Neural cell (in vitro differentiated cells): ENCODE measurements at regions not wholly inside any gene's neighbourhood (a gene's known extent, or its start where the extent isn't known, plus 50 kb on each side); places are given as distances from the start of the nearest gene placed in this dataset.

Experiments
- H2AFZ ChIP-seq: fragments of 200-600, 300-800 bp; sonication (generic), shearing (Covaris generic); 2 replicates; pipeline ENCODE4 v1.6.0; 2014; ENCODE audit warnings: low read depth, mild to moderate bottlenecking, antibody characterized with exemption, low read length, moderate library complexity
- H3F3A ChIP-seq: fragments of 200-600 bp; shearing (Covaris generic); 2 replicates; pipeline ENCODE4 v1.6.1; 2016; ENCODE audit warnings: mild to moderate bottlenecking, moderate library complexity, mixed read lengths, antibody characterized with exemption, low read length; ENCODE audit not compliant: insufficient read depth, poor library complexity, severe bottlenecking
- H3K27ac ChIP-seq: fragments of 200-600, 300-800 bp; sonication (generic), shearing (Covaris generic); 2 replicates; pipeline ENCODE4 v1.5.1; 2014; ENCODE audit warnings: mild to moderate bottlenecking, low read length, moderate library complexity
- H3K27me3 ChIP-seq: fragments of 300-800, 200-600 bp; sonication (generic), shearing (Covaris generic); 2 replicates; pipeline ENCODE4 v1.6.0; 2014; ENCODE audit warnings: mild to moderate bottlenecking, low read depth, low read length, moderate library complexity; ENCODE audit not compliant: insufficient read depth
- H3K36me3 ChIP-seq: fragments of 300-800, 200-600 bp; sonication (generic), shearing (Covaris generic); 2 replicates; pipeline ENCODE4 v1.5.1; 2014; ENCODE audit warnings: mild to moderate bottlenecking, antibody characterized with exemption, low read length, moderate library complexity; ENCODE audit not compliant: insufficient read depth
- H3K4me2 ChIP-seq: fragments of 300-800, 200-600 bp; sonication (generic), shearing (Covaris generic); 2 replicates; pipeline ENCODE4 v1.6.0; 2014; ENCODE audit warnings: mild to moderate bottlenecking, low read length
- H3K4me3 ChIP-seq: fragments of 300-800, 200-600 bp; sonication (generic), shearing (Covaris generic); 2 replicates; pipeline ENCODE4 v1.5.1; 2014; ENCODE audit warnings: mild to moderate bottlenecking, low read length, moderate library complexity
- H3K79me2 ChIP-seq: fragments of 200-600 bp; shearing (Covaris generic); replicated peaks from 2 replicates; pipeline ENCODE4 v1.6.0; 2014; ENCODE audit warnings: mild to moderate bottlenecking, low read length, moderate library complexity; ENCODE audit not compliant: insufficient read depth
- H3K9ac ChIP-seq: fragments of 300-800, 200-600 bp; sonication (generic), shearing (Covaris generic); 2 replicates; pipeline ENCODE4 v1.6.1; 2016; ENCODE audit warnings: mild to moderate bottlenecking, low read length, mixed read lengths
- H3K9me2 ChIP-seq: fragments of 200-600 bp; shearing (Covaris generic); 2 replicates; pipeline ENCODE4 v1.6.1; 2016; ENCODE audit warnings: mild to moderate bottlenecking, low read length, mixed read lengths; ENCODE audit not compliant: insufficient read depth
- H3K9me3 ChIP-seq: fragments of 200-600, 300-800 bp; sonication (generic), shearing (Covaris generic); 2 replicates; pipeline ENCODE4 v1.6.1; 2016; ENCODE audit warnings: mild to moderate bottlenecking, mixed run types, low read length, moderate library complexity, mixed read lengths
- H4K20me1 ChIP-seq: fragments of 200-600 bp; shearing (Covaris generic); 2 replicates; pipeline ENCODE4 v1.6.1; 2016; ENCODE audit warnings: mild to moderate bottlenecking, mixed run types; ENCODE audit not compliant: insufficient read depth
- EP300 ChIP-seq: fragments of 450-650 bp; conservative IDR thresholded peaks from 2 replicates; pipeline ENCODE4 v1.6.1; 2014; ENCODE audit warnings: antibody characterized with exemption, mild to moderate bottlenecking, moderate library complexity; ENCODE audit not compliant: poor library complexity, severe bottlenecking
- EZH2 ChIP-seq: fragments of 200-600, 300-800 bp; shearing (Covaris generic), sonication (generic); IDR thresholded peaks from 2 replicates; pipeline ENCODE4 v1.6.1; 2014; ENCODE audit warnings: antibody characterized with exemption, low read length, borderline replicate concordance, mild to moderate bottlenecking; ENCODE audit not compliant: insufficient read depth, poor library complexity, severe bottlenecking
- MXI1 ChIP-seq: fragments of 450-650 bp; conservative IDR thresholded peaks from 2 replicates; pipeline ENCODE4 v1.6.1; 2014; ENCODE audit warnings: antibody characterized with exemption, mild to moderate bottlenecking; ENCODE audit not compliant: poor library complexity, severe bottlenecking
- POLR2AphosphoS5 ChIP-seq: IDR thresholded peaks from 2 replicates; pipeline ENCODE4 v1.6.1; 2012
- RAD21 ChIP-seq: fragments of 450-650 bp; conservative IDR thresholded peaks from 2 replicates; pipeline ENCODE4 v1.6.1; 2014; ENCODE audit warnings: antibody characterized with exemption, mild to moderate bottlenecking, moderate library complexity
- SMC3 ChIP-seq: fragments of 450-650 bp; conservative IDR thresholded peaks from 2 replicates; pipeline ENCODE4 v1.6.1; 2014; ENCODE audit warnings: antibody characterized with exemption, mild to moderate bottlenecking, moderate library complexity; ENCODE audit not compliant: poor library complexity
- TF ChIP-seq, protein P1 (sequence below): IDR thresholded peaks from 2 replicates; pipeline ENCODE4 v1.6.1; 2012; ENCODE audit warnings: borderline replicate concordance

DNA sequence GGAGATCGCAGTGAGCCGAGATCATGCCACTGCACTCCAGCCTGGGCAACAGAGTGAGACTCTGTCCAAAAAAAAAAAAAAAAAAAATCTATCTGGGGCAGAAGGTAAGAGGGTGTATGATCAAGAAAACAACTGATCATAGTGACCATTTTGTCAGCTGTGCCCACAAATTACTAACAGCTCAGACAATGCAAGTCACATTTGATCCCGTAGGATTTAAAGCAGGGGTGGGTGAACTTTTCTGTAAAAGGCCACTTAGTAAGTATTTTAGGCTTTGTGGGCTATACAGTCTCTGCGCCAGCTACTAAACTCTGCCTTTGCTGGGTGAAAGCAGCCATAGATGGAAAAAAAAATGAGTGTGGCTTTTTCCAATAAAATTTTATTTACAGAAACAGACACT is 57.6 kb upstream of the ABI3BP start:
- Histone ChIP-seq H3K9me2 (no peaks in the 10 kb centered on the region), H3K4me2 (no peak overlapping the region), H3K9me3 (no peaks in the 10 kb centered on the region), H4K20me1 (no peaks in the 10 kb centered on the region), H3K27me3 (no peaks in the 10 kb centered on the region), H3K27ac (no peak overlapping the region), H3K9ac (no peak overlapping the region), H3K79me2 (no peaks in the 10 kb centered on the region), H2AFZ (no peak overlapping the region), H3K36me3 (no peaks in the 10 kb centered on the region), H3F3A (no peaks in the 10 kb centered on the region), H3K4me3 (no peak overlapping the region)
- TF ChIP-seq SMC3, result no peak
- no peak for TF ChIP-seq EP300
- no peak for TF ChIP-seq MXI1
- TF ChIP-seq, protein P1, sequence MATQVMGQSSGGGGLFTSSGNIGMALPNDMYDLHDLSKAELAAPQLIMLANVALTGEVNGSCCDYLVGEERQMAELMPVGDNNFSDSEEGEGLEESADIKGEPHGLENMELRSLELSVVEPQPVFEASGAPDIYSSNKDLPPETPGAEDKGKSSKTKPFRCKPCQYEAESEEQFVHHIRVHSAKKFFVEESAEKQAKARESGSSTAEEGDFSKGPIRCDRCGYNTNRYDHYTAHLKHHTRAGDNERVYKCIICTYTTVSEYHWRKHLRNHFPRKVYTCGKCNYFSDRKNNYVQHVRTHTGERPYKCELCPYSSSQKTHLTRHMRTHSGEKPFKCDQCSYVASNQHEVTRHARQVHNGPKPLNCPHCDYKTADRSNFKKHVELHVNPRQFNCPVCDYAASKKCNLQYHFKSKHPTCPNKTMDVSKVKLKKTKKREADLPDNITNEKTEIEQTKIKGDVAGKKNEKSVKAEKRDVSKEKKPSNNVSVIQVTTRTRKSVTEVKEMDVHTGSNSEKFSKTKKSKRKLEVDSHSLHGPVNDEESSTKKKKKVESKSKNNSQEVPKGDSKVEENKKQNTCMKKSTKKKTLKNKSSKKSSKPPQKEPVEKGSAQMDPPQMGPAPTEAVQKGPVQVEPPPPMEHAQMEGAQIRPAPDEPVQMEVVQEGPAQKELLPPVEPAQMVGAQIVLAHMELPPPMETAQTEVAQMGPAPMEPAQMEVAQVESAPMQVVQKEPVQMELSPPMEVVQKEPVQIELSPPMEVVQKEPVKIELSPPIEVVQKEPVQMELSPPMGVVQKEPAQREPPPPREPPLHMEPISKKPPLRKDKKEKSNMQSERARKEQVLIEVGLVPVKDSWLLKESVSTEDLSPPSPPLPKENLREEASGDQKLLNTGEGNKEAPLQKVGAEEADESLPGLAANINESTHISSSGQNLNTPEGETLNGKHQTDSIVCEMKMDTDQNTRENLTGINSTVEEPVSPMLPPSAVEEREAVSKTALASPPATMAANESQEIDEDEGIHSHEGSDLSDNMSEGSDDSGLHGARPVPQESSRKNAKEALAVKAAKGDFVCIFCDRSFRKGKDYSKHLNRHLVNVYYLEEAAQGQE, result no peak

DNA sequence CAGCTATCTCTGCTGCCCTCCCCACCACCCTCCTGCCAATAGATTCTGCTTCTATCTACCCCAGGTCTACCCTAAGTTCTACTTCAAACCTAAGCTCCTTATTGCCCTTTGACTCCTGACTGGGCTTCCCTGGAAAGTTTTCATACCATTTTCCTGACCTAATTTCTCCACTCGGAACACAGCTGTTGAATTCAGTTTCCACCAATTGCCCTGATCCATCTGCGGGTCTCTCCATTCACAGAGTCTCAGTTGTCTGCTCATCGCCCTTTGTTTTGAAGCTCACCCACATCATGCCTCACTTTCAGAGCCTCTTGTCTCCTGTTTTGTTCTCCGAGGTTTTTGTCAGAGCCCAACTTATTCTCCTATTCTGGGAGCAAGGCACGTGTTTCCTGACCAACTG is 56.8 kb upstream of the ABI3BP start:
- H3K9me3 ChIP-seq, result no peaks in the 10 kb centered on the region
- TF ChIP-seq SMC3 (no peak), MXI1 (no peak), EZH2 (no peak), RAD21 (no peak), POLR2AphosphoS5 (no peak)
- TF ChIP-seq, protein P1, result no peak
- no peak overlapping the region for H3K4me2 ChIP-seq
- H4K20me1 ChIP-seq, result no peaks in the 10 kb centered on the region
- no peak overlapping the region for H3K9ac ChIP-seq
- no peak overlapping the region for H3K4me3 ChIP-seq
- no peaks in the 10 kb centered on the region for H3K9me2 ChIP-seq
- no peaks in the 10 kb centered on the region for H3K36me3 ChIP-seq
- no peak overlapping the region for H3K27ac ChIP-seq
- H3K79me2 ChIP-seq, result no peaks in the 10 kb centered on the region
- H3F3A ChIP-seq, result no peaks in the 10 kb centered on the region
- H2AFZ ChIP-seq, result no peak overlapping the region
- no peaks in the 10 kb centered on the region for H3K27me3 ChIP-seq
